Panc1 (cell line): ENCODE measurements at regions not wholly inside any gene's neighbourhood (a gene's known extent, or its start where the extent isn't known, plus 50 kb on each side); places are given as distances from the start of the nearest gene placed in this dataset.

Experiments
- ATAC-seq: fragments of 200-7000 bp; cut with Tn5 transposase; 2 replicates; pipeline ENCODE4 v1.9.1; 2020; ENCODE audit warnings: mild to moderate bottlenecking, moderate library complexity
- BruUV-seq: library from RNA; stranded (reverse); fragments of 400-500 nt; replicated peaks from 2 replicates; lab custom pipeline; 2021; lab: Mats Ljungman, UMichigan
- CTCF ChIA-PET: fragments of 300-600 bp; sonication (Branson Sonifier 250); formaldehyde crosslinking; loops from one replicate; lab custom pipeline; 2022; ENCODE audit warnings: antibody characterized with exemption; lab: Charles Lee
- POLR2A ChIA-PET: fragments of 300-600 bp; sonication (Branson Sonifier 250); formaldehyde crosslinking; loops from one replicate; lab custom pipeline; 2022; ENCODE audit warnings: antibody characterized with exemption; lab: Charles Lee
- DNase-seq: peaks from one replicate; pipeline ENCODE4 v3.0.0-alpha.2; 2010; ENCODE audit warnings: low read depth, low spot score
- H3K27ac ChIP-seq: 2 replicates; pipeline ENCODE4 v1.5.1; 2011; ENCODE audit warnings: mild to moderate bottlenecking, low read length, inconsistent platforms
- H3K27me3 ChIP-seq: fragments of 200-500 bp; sonication (Bioruptor generic); 2 replicates; pipeline ENCODE4 v1.6.0; 2014; ENCODE audit warnings: low read length, inconsistent platforms; ENCODE audit not compliant: control insufficient read depth, insufficient read depth
- H3K36me3 ChIP-seq: fragments of 200-500 bp; sonication (Bioruptor generic); 2 replicates; pipeline ENCODE4 v1.5.1; 2014; ENCODE audit warnings: inconsistent platforms, mild to moderate bottlenecking, low read length, moderate library complexity; ENCODE audit not compliant: control insufficient read depth, insufficient read depth
- H3K4me1 ChIP-seq: 2 replicates; pipeline ENCODE4 v1.5.1; 2011; ENCODE audit warnings: inconsistent platforms, mild to moderate bottlenecking, low read length, moderate library complexity; ENCODE audit not compliant: control insufficient read depth, insufficient read depth
- H3K4me3 ChIP-seq, 2 experiments: 2 replicates each; pipeline ENCODE4 v1.5.1; 2011 to 2012; ENCODE audit warnings: low read depth in 2 of 2, low read length in 2 of 2, mild to moderate bottlenecking in 2 of 2, inconsistent platforms in 1 of 2, moderate library complexity in 1 of 2
- H3K9me3 ChIP-seq: fragments of 200-500 bp; sonication (Bioruptor generic); 2 replicates; pipeline ENCODE4 v1.5.1; 2014; ENCODE audit warnings: low read depth, mild to moderate bottlenecking, inconsistent platforms, low read length, moderate library complexity; ENCODE audit not compliant: control insufficient read depth, insufficient read depth
- CTCF ChIP-seq: fragments of 450-650 bp; IDR thresholded peaks from 2 replicates; pipeline ENCODE4 v1.5.1; 2017; ENCODE audit warnings: mild to moderate bottlenecking
- POLR2AphosphoS5 ChIP-seq: IDR thresholded peaks from 2 replicates; pipeline ENCODE4 v1.6.1; 2012; ENCODE audit warnings: mild to moderate bottlenecking, low read depth, low read length, moderate library complexity
- REST ChIP-seq, 2 experiments: IDR thresholded peaks; 2 replicates each; pipeline ENCODE4 v1.6.1; 2011 to 2012; ENCODE audit warnings: low read depth in 2 of 2, control low read depth in 1 of 2, low read length in 1 of 2, mild to moderate bottlenecking in 1 of 2, moderate library complexity in 1 of 2; ENCODE audit not compliant: insufficient read depth in 1 of 2
- SIN3A ChIP-seq: IDR thresholded peaks from 2 replicates; pipeline ENCODE4 v1.6.1; 2012; ENCODE audit warnings: low read depth, mild to moderate bottlenecking, low read length, moderate library complexity, borderline replicate concordance; ENCODE audit not compliant: insufficient read depth
- TCF7L2 ChIP-seq: IDR thresholded peaks from 2 replicates; pipeline ENCODE4 v1.6.1; 2011; ENCODE audit warnings: mild to moderate bottlenecking, low read depth, low read length, inconsistent platforms
- in situ Hi-C: cut with HindIII; loops from 2 replicates; pipeline ENCODE4 v1.10.0; 2016; ENCODE audit warnings: low sequenced_read_pairs, low pct_unique_long_range_greater_than_20kb
- intact Hi-C: fragments of 100-400 bp; cut with micrococcal nuclease; formaldehyde crosslinking; loops from one replicate; pipeline ENCODE4 v1.10.0; 2022; ENCODE audit not compliant: unreplicated experiment

- TF ChIP-seq SIN3A, result no peak
- no peak for TF ChIP-seq REST (IDR thresholded peaks at IDR 0.05; ENCODE audit: insufficient read depth in 1 of 2, low read depth in 2 of 2, low read length in 1 of 2)
- no peak for TF ChIP-seq CTCF
- no peak for TF ChIP-seq TCF7L2
- no peak for TF ChIP-seq POLR2AphosphoS5
- ATAC-seq (no peak), DNase-seq (no peak)
- BruUV-seq, result no TSS peak
- in situ Hi-C loops, result no loop called here
- Histone ChIP-seq H3K36me3 (no peaks in the 10 kb centered on the region), H3K9me3 (peaks cover 6% of the 10 kb centered on the region; the same call in 1 of the 2 replicates), H3K4me3 (no peak overlapping the region), H3K4me1 (no peaks in the 10 kb centered on the region), H3K27ac (no peak overlapping the region), H3K27me3 (no peaks in the 10 kb centered on the region)
- intact Hi-C loops, result no loop called here
- ChIA-PET POLR2A (no interaction called here), CTCF (interaction anchor here (0.8 kb wide), 1 partner anchor 268 kb away, joined by 3 read pairs; no protein-coding TSS in a partner anchor)
Observed at GRCh38 chr2:223529696-223530095, 72.5 kb downstream of the SCG2 start.

- ChIA-PET CTCF (no interaction called here), POLR2A (no interaction called here)
- DNase-seq (no peak), ATAC-seq (no peak)
- Histone ChIP-seq H3K4me1 (no peaks in the 10 kb centered on the region), H3K4me3 (no peak overlapping the region), H3K27ac (no peak overlapping the region), H3K27me3 (no peaks in the 10 kb centered on the region), H3K9me3 (peaks cover 6% of the 10 kb centered on the region; the same call in 1 of the 2 replicates), H3K36me3 (no peaks in the 10 kb centered on the region)
- TF ChIP-seq REST (IDR thresholded peaks at IDR 0.05; ENCODE audit: insufficient read depth in 1 of 2, low read depth in 2 of 2, low read length in 1 of 2), result no peak
- no peak for TF ChIP-seq TCF7L2
- TF ChIP-seq CTCF, result no peak
- no peak for TF ChIP-seq SIN3A
- TF ChIP-seq POLR2AphosphoS5, result no peak
- BruUV-seq, result no TSS peak
- in situ Hi-C loops, result no loop called here
- intact Hi-C loops, result no loop called here
Observed at GRCh38 chr2:223530811-223531210, 71.3 kb downstream of the SCG2 start.
